Globus pallidus (tissue), 1 donor: ENCODE measurements at regions not wholly inside any gene's neighbourhood (a gene's known extent, or its start where the extent isn't known, plus 50 kb on each side); places are given as distances from the start of the nearest gene placed in this dataset.

Experiments
- DNase-seq: peaks from one replicate; pipeline ENCODE4 v3.0.0-alpha.2; 2015; ENCODE audit warnings: low spot score

GRCh38 chr10:61318429-61318828 is 134.8 kb downstream of the TMEM26 start:
- DNase-seq = no peak

- DNase-seq = no peak
Observed at GRCh38 chr10:61317706-61318105, 135.5 kb downstream of the TMEM26 start.

- no peak for DNase-seq
Observed at GRCh38 chr10:61316676-61317265, 136.4 kb downstream of the TMEM26 start.

GRCh38 chr10:61314273-61314672 is 138.9 kb downstream of the TMEM26 start:
- no peak for DNase-seq

GRCh38 chr10:61313460-61313859 is 139.7 kb downstream of the TMEM26 start:
- no peak for DNase-seq

- DNase-seq = no peak
Observed at GRCh38 chr10:61304746-61305145, 148.4 kb downstream of the TMEM26 start.

- DNase-seq = no peak
Observed at GRCh38 chr10:61302124-61302523, 151.1 kb downstream of the TMEM26 start.

- no peak for DNase-seq
Observed at GRCh38 chr10:61301575-61301974, 151.6 kb downstream of the TMEM26 start.

- no peak for DNase-seq
Observed at GRCh38 chr10:61299841-61300240, 153.3 kb downstream of the TMEM26 start.

GRCh38 chr10:61299156-61299555 is 154.0 kb downstream of the TMEM26 start:
- no peak for DNase-seq

GRCh38 chr10:61298194-61298593 is 155.0 kb downstream of the TMEM26 start:
- DNase-seq = no peak

- DNase-seq = no peak
Observed at GRCh38 chr10:61296161-61296560, 157.0 kb downstream of the TMEM26 start.

GRCh38 chr10:61294131-61294530 is 159.1 kb downstream of the TMEM26 start:
- no peak for DNase-seq

- no peak for DNase-seq
Observed at GRCh38 chr10:61289813-61290212, 163.4 kb downstream of the TMEM26 start.

GRCh38 chr10:61286686-61287085 is 166.5 kb downstream of the TMEM26 start:
- DNase-seq = no peak

GRCh38 chr10:61285749-61286148 is 167.4 kb downstream of the TMEM26 start:
- DNase-seq = no peak

- peak; percentile 73 for DNase-seq
Observed at GRCh38 chr10:61284222-61284890, 168.8 kb downstream of the TMEM26 start.

GRCh38 chr10:61283481-61284221 is 169.5 kb downstream of the TMEM26 start:
- DNase-seq = no peak

- no peak for DNase-seq
Observed at GRCh38 chr10:61283066-61283465, 170.1 kb downstream of the TMEM26 start.

GRCh38 chr10:61280303-61280702 is 172.9 kb downstream of the TMEM26 start:
- DNase-seq = no peak

GRCh38 chr10:61279400-61279799 is 173.8 kb downstream of the TMEM26 start:
- DNase-seq = no peak

- no peak for DNase-seq
Observed at GRCh38 chr10:61278556-61278955, 174.6 kb downstream of the TMEM26 start.

GRCh38 chr10:61272781-61273180 is 180.4 kb downstream of the TMEM26 start:
- no peak for DNase-seq
